K562 (cell line): ENCODE measurements at regions not wholly inside any gene's neighbourhood (a gene's known extent, or its start where the extent isn't known, plus 50 kb on each side); places are given as distances from the start of the nearest gene placed in this dataset.

Experiments used
- FOS ChIP-seq: IDR thresholded peaks from 3 replicates; pipeline ENCODE4 v1.6.1; 2011; ENCODE audit not compliant: insufficient read length; ENCODE audit errors: extremely low read depth
- HDAC8 ChIP-seq: fragments of 450-650 bp; IDR thresholded peaks from 2 replicates; pipeline ENCODE4 v1.6.1; 2016; ENCODE audit warnings: mild to moderate bottlenecking, missing genetic modification characterization, moderate library complexity, missing compliant biosample characterization
- NCOA4 ChIP-seq: fragments of 450-650 bp; IDR thresholded peaks from 2 replicates; pipeline ENCODE4 v1.6.1; 2018; ENCODE audit warnings: mild to moderate bottlenecking; ENCODE audit not compliant: partially characterized antibody
- THAP7 ChIP-seq: fragments of 250-450 bp; sonication (Bioruptor Pico); IDR thresholded peaks from 2 replicates; pipeline ENCODE4 v1.5.0; 2021
- TF ChIP-seq, protein P1 (sequence below), 3 experiments: IDR thresholded peaks in 2 of 3; conservative IDR thresholded peaks in 1 of 3; 2 replicates each; pipeline ENCODE4 v1.5.1; 2011 to 2012; ENCODE audit warnings: low read length in 3 of 3, mild to moderate bottlenecking in 3 of 3, control low read depth in 2 of 3, improper control_type of control experiment in 1 of 3, inconsistent platforms in 1 of 3, low read depth in 1 of 3, mixed read lengths in 1 of 3, moderate library complexity in 1 of 3; ENCODE audit not compliant: insufficient read depth in 2 of 3

DNA sequence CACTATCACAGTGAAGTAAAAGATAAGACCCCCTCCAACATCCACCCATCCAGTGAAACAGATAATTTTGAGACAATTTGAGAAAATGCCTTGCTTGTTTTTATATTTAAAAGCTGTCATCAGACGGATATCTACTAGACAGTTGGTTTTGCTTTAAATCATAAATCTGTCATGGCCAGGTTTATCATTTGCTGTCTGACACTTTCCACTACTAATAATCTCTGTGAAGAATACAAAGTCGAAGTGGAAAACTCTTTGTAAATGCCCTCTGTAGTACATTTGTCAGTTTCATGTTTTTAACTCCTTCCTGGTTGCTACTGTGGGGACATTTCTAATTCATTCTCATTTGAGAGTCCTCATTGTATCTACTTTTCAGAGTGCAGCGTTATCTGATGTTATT lies 1606.2 kb upstream of the PCDH7 start:
- TF ChIP-seq THAP7 (no peak), FOS (no peak), NCOA4 (no peak), HDAC8 (tag) (no peak)
- TF ChIP-seq, protein P1, sequence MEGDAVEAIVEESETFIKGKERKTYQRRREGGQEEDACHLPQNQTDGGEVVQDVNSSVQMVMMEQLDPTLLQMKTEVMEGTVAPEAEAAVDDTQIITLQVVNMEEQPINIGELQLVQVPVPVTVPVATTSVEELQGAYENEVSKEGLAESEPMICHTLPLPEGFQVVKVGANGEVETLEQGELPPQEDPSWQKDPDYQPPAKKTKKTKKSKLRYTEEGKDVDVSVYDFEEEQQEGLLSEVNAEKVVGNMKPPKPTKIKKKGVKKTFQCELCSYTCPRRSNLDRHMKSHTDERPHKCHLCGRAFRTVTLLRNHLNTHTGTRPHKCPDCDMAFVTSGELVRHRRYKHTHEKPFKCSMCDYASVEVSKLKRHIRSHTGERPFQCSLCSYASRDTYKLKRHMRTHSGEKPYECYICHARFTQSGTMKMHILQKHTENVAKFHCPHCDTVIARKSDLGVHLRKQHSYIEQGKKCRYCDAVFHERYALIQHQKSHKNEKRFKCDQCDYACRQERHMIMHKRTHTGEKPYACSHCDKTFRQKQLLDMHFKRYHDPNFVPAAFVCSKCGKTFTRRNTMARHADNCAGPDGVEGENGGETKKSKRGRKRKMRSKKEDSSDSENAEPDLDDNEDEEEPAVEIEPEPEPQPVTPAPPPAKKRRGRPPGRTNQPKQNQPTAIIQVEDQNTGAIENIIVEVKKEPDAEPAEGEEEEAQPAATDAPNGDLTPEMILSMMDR (IDR thresholded peaks at IDR 0.05 in 2 of 3, conservative IDR thresholded peaks at IDR 0.05 in 1 of 3; ENCODE audit: insufficient read depth in 2 of 3, low read depth in 1 of 3, low read length in 3 of 3): no peak
